CD14-positive monocyte (primary cell): ENCODE measurements at regions not wholly inside any gene's neighbourhood (a gene's known extent, or its start where the extent isn't known, plus 50 kb on each side); places are given as distances from the start of the nearest gene placed in this dataset.

ENCODE experiments used
- DNase-seq, 3 donors: peaks; one replicate each; pipeline ENCODE4 v3.0.0-alpha.2; 2011 to 2022
- H2AFZ ChIP-seq: 2 replicates; pipeline ENCODE4 v1.6.0; 2012; ENCODE audit warnings: mild to moderate bottlenecking, low read depth, low read length, inconsistent platforms; ENCODE audit not compliant: insufficient read depth, poor library complexity, severe bottlenecking
- H3K27ac ChIP-seq, 2 donors: 1 replicate in 1 of 2; 2 replicates in 1 of 2; pipeline ENCODE4 v1.5.1; 2012 to 2013; ENCODE audit warnings: low read length in 2 of 2, control low read depth in 1 of 2, inconsistent platforms in 1 of 2, low read depth in 1 of 2, mild to moderate bottlenecking in 1 of 2
- H3K27me3 ChIP-seq, 2 donors: one replicate each; pipeline versions ENCODE4 v1.6.0 to v1.6.1; 2011 to 2013; ENCODE audit warnings: low read length in 2 of 2; ENCODE audit not compliant: control insufficient read depth in 2 of 2, insufficient read depth in 2 of 2
- H3K36me3 ChIP-seq, 2 donors: replicated peaks in 1 of 2; 1 replicate in 1 of 2; 2 replicates in 1 of 2; pipeline versions ENCODE4 v1.5.1 to v1.6.1; 2012 to 2013; ENCODE audit warnings: low read length in 2 of 2, control low read depth in 1 of 2, inconsistent platforms in 1 of 2, mild to moderate bottlenecking in 1 of 2; ENCODE audit not compliant: insufficient read depth in 2 of 2, control insufficient read depth in 1 of 2
- H3K4me1 ChIP-seq, 2 donors: 1 replicate in 1 of 2; 2 replicates in 1 of 2; pipeline versions ENCODE4 v1.5.1 to v1.6.1; 2012 to 2013; ENCODE audit warnings: low read length in 2 of 2, control low read depth in 1 of 2, inconsistent platforms in 1 of 2, mild to moderate bottlenecking in 1 of 2, moderate library complexity in 1 of 2; ENCODE audit not compliant: insufficient read depth in 2 of 2, control insufficient read depth in 1 of 2
- H3K4me2 ChIP-seq: replicated peaks from 2 replicates; pipeline ENCODE3; 2012; ENCODE audit warnings: low read length, moderate library complexity, mild to moderate bottlenecking; ENCODE audit not compliant: poor library complexity, severe bottlenecking; ENCODE audit errors: extremely low read depth
- H3K4me3 ChIP-seq, 3 experiments: fragments of 200-600 bp in 1 of 3; sonication (generic) in 1 of 3; replicated peaks in 1 of 3; 1 replicate in 2 of 3; 2 replicates in 1 of 3; pipeline ENCODE4 v1.5.1; 2011 to 2013; ENCODE audit warnings: low read length in 3 of 3, mild to moderate bottlenecking in 3 of 3, control low read depth in 2 of 3, low read depth in 2 of 3, inconsistent platforms in 1 of 3, moderate library complexity in 1 of 3
- H3K79me2 ChIP-seq: 2 replicates; pipeline ENCODE4 v1.6.0; 2012; ENCODE audit warnings: mild to moderate bottlenecking, control low read depth, inconsistent platforms, low read length, moderate library complexity; ENCODE audit not compliant: insufficient read depth
- H3K9ac ChIP-seq: 2 replicates; pipeline ENCODE4 v1.6.0; 2017; ENCODE audit warnings: low read length, mild to moderate bottlenecking; ENCODE audit not compliant: insufficient read depth, poor library complexity, severe bottlenecking
- H3K9me3 ChIP-seq, 2 donors: replicated peaks in 1 of 2; 1 replicate in 1 of 2; 2 replicates in 1 of 2; pipeline versions ENCODE4 v1.5.1 to v1.6.1; 2012 to 2013; ENCODE audit warnings: low read length in 2 of 2, control low read depth in 1 of 2; ENCODE audit not compliant: control insufficient read depth in 1 of 2, insufficient read depth in 1 of 2
- H4K20me1 ChIP-seq: 2 replicates; pipeline ENCODE4 v1.6.0; 2012; ENCODE audit warnings: mild to moderate bottlenecking, low read length, control low read depth, moderate library complexity; ENCODE audit not compliant: insufficient read depth
- H3K27ac Mint-ChIP-seq, 7 donors: one replicate each; pipeline ENCODE4 v1.8.0; 2020; ENCODE audit warnings: mild to moderate bottlenecking in 7 of 7, mixed read lengths in 7 of 7, moderate library complexity in 6 of 7, inconsistent platforms in 2 of 7
- H3K27me3 Mint-ChIP-seq, 3 donors: one replicate each; pipeline ENCODE4 v1.8.0; 2021 to 2022; ENCODE audit warnings: low read depth in 3 of 3, mild to moderate bottlenecking in 3 of 3, mixed read lengths in 3 of 3, moderate library complexity in 3 of 3, inconsistent platforms in 1 of 3
- H3K36me3 Mint-ChIP-seq, 2 donors: one replicate each; pipeline ENCODE4 v1.8.0; 2020; ENCODE audit warnings: mixed read lengths in 2 of 2, inconsistent platforms in 1 of 2, mild to moderate bottlenecking in 1 of 2
- H3K4me1 Mint-ChIP-seq: one replicate; pipeline ENCODE4 v1.8.0; 2020; ENCODE audit warnings: mild to moderate bottlenecking, mixed read lengths
- H3K4me3 Mint-ChIP-seq, 2 donors: one replicate each; pipeline ENCODE4 v1.8.0; 2020; ENCODE audit warnings: mild to moderate bottlenecking in 2 of 2, mixed read lengths in 2 of 2, moderate library complexity in 1 of 2
- H3K9me3 Mint-ChIP-seq, 7 donors: one replicate each; pipeline ENCODE4 v1.8.0; 2020 to 2022; ENCODE audit warnings: mixed read lengths in 7 of 7, mild to moderate bottlenecking in 6 of 7, moderate library complexity in 6 of 7, inconsistent platforms in 2 of 7
- WGBS: methylation state at CpG from one replicate; pipeline ENCODE4 v1.1.5; 2013; ENCODE audit warnings: missing lambda C conversion rate; ENCODE audit not compliant: insufficient coverage; 5-methylcytosine and 5-hydroxymethylcytosine counted together
- intact Hi-C, 2 donors: fragments of 100-400 bp; cut with micrococcal nuclease; formaldehyde crosslinking; loops; one replicate each; pipeline versions ENCODE4 v1.15.0 to v1.15.1; 2023
- TF ChIP-seq, protein P1 (sequence below): fragments of 200-600 bp; IDR thresholded peaks from one replicate; pipeline ENCODE4 v1.8.0; 2022; ENCODE audit warnings: antibody characterized with exemption, mild to moderate bottlenecking

DNA sequence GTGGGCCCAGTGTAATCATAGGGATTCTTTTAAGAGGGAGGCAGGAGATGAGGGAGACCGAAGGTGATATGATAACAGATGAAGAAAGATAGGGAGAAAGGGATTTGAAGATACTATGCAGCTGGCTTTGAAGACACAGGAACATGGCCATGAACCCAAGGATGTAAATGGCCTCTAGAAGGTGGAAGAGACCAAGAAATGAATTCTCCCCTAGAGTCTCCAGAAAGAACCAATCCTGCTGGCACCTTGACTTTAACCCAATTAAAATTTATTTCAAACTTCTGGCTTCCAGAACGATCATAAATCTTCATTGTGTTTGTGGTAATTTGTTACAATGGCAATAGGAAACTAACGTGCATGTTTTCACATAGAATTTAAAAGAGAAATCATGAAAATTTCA is 95.0 kb upstream of the GORAB start:
- TF ChIP-seq, protein P1, sequence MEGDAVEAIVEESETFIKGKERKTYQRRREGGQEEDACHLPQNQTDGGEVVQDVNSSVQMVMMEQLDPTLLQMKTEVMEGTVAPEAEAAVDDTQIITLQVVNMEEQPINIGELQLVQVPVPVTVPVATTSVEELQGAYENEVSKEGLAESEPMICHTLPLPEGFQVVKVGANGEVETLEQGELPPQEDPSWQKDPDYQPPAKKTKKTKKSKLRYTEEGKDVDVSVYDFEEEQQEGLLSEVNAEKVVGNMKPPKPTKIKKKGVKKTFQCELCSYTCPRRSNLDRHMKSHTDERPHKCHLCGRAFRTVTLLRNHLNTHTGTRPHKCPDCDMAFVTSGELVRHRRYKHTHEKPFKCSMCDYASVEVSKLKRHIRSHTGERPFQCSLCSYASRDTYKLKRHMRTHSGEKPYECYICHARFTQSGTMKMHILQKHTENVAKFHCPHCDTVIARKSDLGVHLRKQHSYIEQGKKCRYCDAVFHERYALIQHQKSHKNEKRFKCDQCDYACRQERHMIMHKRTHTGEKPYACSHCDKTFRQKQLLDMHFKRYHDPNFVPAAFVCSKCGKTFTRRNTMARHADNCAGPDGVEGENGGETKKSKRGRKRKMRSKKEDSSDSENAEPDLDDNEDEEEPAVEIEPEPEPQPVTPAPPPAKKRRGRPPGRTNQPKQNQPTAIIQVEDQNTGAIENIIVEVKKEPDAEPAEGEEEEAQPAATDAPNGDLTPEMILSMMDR, result no peak
- Mint-ChIP-seq H3K4me3 (no peak overlapping the region), H3K27me3 (peaks cover 0 to 2% (median 0%) of the 10 kb centered on the region in 3 donors), H3K4me1 (no peaks in the 10 kb centered on the region), H3K36me3 (no peaks in the 10 kb centered on the region), H3K27ac (no peak overlapping the region), H3K9me3 (peaks cover 0 to 2% (median 0%) of the 10 kb centered on the region in 7 donors)
- H3K36me3 ChIP-seq, result no peaks in the 10 kb centered on the region
- no peak overlapping the region for H3K4me2 ChIP-seq
- intact Hi-C loops, result no loop called here
- no peaks in the 10 kb centered on the region for H3K9me3 ChIP-seq
- 63% methylated on average over 1 of the region's 3 CpGs for WGBS
- H3K79me2 ChIP-seq, result no peaks in the 10 kb centered on the region
- H3K27me3 ChIP-seq, result no peaks in the 10 kb centered on the region
- H2AFZ ChIP-seq, result no peak overlapping the region
- H3K9ac ChIP-seq, result no peak overlapping the region
- no peaks in the 10 kb centered on the region for H4K20me1 ChIP-seq
- no peak overlapping the region for H3K4me3 ChIP-seq
- DNase-seq, result no peak
- H3K4me1 ChIP-seq, result no peaks in the 10 kb centered on the region
- H3K27ac ChIP-seq, result no peak overlapping the region

DNA sequence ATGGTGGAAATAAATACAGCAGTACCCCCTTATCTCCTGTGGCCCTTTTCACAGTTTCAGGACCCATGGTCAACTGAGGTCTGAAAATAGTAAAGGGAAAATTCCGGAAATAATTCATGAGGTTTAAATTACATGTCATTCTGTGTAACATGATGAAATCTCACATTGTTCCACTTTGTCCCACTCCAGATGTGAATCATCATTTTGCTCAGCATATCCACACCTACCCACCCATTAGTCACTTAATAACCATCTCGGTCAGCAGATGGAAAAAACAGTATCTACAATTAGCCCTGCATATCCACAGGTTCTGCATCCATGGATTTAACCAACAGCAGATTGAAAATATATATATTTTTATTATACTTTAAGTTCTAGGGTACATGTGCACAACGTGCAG is 86.9 kb upstream of the GORAB start:
- Histone ChIP-seq H3K27ac (no peak overlapping the region), H3K36me3 (no peaks in the 10 kb centered on the region), H3K9me3 (no peaks in the 10 kb centered on the region), H3K79me2 (no peaks in the 10 kb centered on the region), H2AFZ (no peak overlapping the region), H3K4me2 (no peak overlapping the region), H3K4me1 (no peaks in the 10 kb centered on the region), H3K4me3 (no peak overlapping the region), H4K20me1 (no peaks in the 10 kb centered on the region), H3K9ac (no peak overlapping the region), H3K27me3 (no peaks in the 10 kb centered on the region)
- Mint-ChIP-seq H3K36me3 (no peaks in the 10 kb centered on the region), H3K27ac (no peak overlapping the region), H3K9me3 (no peaks in the 10 kb centered on the region), H3K4me1 (no peaks in the 10 kb centered on the region), H3K27me3 (peaks cover 0 to 2% (median 0%) of the 10 kb centered on the region in 3 donors), H3K4me3 (no peak overlapping the region)
- WGBS, result no CpG with 5 or more reads among the region's 3 CpGs
- no peak for DNase-seq
- TF ChIP-seq, protein P1, result no peak
- intact Hi-C loops, result no loop called here
